ENCODE measurements at regions not wholly inside any gene's neighbourhood (a gene's known extent, or its start where the extent isn't known, plus 50 kb on each side); places are given as distances from the start of the nearest gene placed in this dataset.

DNA sequence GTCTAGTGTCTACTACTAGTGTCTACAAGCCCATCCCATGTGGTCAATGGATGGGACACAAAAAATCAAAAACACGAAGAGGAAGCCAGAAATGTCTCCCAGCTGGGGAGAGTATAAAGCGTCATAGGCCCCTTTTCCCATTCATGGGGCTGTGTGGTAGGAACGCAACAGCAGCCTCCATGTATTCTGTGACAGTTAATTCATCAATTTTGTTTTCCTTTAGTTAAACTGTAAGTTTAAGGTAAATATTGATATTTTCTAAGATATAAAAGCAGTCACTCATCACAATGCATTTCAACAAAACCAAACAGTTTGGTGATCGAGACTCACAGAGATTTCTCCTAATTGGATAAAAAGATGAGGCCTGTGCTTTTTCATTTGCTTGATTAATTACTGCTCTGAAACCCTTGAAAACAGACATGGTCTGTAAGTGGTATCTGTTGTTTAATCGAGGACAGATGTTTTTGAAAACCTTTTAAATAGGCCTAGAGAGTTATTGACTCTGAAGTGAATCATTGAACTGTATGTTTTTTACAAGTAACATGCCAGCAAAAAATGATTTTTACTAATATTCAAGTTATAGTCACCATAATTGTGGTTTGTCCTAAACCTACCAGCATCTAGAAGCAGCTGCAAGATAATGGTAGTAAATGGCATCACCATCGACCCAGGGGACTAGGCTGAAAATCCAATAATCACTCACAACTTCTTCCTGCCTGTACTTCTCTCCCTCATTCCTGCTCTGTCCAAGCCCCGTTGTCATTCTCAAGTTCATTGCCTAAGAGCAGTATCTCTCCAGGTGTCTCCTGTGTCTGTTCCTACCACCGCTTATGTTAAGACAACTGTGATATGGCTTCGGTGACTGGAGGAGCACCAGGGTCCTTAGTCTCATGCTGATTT, 87.7 kb upstream of the SHISA3 start:
- no peak for TF ChIP-seq YY1 (IDR thresholded peaks at IDR 0.05; ENCODE audit: insufficient read depth, insufficient read length)
- TF ChIP-seq SUZ12 (IDR thresholded peaks at IDR 0.05; ENCODE audit: extremely low read depth, insufficient read depth, insufficient read length) = no peak
- TF ChIP-seq ZNF274 (IDR thresholded peaks at IDR 0.05; ENCODE audit: low read depth, low read length) = no peak

Data from NT2/D1 (cell line).